HK-2 (cell line): ENCODE measurements at regions not wholly inside any gene's neighbourhood (a gene's known extent, or its start where the extent isn't known, plus 50 kb on each side); places are given as distances from the start of the nearest gene placed in this dataset.

ENCODE experiments used
- DNase-seq: peaks from one replicate; pipeline ENCODE4 v3.0.0-alpha.2; 2018; ENCODE audit not compliant: unreplicated experiment

DNA sequence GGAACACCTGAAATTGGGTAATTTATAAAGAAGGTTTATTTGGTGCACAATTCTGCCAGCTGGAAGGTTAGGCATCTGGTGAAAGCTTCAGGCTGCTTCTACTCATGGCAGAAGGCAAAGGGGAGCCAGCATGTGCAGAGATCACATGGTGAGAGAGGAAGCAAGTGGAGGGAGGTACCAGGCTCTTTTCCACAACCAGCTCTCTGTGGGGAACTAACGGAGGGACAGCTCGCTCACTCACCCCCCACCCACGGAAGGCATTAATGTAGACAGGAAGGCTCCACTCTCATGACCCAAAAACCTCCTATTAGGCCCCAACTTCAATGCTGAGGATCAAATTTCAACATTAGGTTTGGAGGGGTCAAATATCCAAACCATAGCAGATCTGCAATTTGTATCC is 75.6 kb upstream of the ARHGAP32 start:
- DNase-seq: no peak

DNA sequence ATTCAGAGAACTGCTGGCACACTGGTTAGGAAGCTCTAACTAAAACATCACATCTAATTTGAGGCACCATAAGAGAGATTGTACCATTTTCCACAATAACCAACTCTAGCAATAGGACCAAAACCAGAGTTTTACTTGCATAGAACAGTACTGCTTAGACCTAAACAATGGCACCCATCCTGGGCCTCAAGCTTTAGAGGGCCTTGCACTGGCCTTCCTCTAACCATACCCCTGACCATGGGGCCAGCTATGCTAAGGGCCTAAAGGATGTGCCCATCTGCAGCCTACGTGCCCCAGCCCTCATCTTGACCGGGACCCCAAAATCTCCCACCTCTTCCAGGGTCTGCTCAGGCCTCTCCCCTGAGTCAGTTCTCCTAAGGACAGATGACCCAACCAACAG is 74.4 kb upstream of the ARHGAP32 start:
- DNase-seq: no peak

DNA sequence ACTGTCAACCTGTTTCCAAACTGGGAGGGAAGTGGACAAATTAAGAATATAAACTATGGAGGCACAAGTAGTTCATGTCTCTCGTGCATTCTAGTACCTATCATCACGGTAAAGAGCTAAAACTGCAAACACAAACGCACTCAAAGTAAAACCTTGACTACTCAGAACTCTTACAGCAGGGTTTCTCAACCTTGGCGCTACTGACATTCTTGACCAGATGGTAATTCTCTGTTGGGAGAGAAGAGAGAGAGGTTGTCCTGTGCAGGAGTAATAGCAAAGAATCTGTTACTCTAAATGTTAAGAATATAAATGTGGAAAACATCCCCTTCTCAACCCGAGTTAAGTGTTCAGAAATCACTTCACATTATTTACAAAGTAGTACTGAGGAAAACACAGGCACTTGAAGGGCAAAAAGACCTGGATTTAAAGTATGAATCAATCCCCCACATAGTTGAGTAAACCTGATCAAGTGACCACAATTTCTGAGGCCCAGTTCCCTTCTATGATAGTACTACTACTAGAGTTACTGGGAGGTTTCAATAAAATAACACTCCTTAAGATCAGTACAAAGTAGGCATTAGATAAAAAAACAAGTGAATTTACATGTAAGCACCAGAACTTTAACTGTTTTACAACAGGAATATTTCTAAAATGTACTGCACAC is 73.1 kb upstream of the ARHGAP32 start:
- DNase-seq: no peak

DNA sequence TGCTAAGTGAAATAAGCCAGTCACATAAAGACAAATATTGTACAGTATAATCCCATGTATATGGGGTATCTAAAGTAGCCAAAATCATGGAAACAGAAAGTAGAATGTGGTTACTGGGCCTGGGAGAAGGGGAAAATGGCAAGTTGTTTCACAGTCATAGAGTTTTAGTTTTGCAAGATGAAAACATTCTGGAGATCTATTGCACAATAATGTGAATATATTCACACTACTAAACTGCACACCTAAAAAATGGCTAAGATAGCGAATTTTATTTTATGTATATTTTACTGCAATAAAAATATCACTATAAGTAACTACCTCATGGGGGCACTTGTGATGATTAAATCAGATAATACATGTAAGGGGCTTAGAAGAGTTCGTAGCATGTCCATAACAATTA is 72.0 kb upstream of the ARHGAP32 start:
- no peak for DNase-seq

DNA sequence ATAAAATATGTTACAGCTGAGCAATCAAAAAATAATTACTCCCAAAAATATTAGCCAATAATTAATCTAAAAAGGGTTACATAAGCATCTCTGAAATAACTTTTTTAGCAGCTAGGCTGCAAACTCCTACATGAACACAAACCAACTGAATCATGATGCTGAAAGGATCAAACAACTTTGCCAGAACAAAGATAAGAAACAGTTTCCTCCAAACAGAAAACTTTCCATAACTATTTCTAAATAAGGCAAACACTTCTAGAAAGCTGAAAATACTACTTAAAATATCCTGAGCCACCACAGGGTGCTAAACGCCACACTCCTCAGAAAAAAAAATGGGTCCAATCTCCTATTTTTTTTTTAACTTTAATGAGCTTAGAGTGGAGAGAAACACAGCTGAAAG is 68.6 kb upstream of the ARHGAP32 start:
- no peak for DNase-seq

DNA sequence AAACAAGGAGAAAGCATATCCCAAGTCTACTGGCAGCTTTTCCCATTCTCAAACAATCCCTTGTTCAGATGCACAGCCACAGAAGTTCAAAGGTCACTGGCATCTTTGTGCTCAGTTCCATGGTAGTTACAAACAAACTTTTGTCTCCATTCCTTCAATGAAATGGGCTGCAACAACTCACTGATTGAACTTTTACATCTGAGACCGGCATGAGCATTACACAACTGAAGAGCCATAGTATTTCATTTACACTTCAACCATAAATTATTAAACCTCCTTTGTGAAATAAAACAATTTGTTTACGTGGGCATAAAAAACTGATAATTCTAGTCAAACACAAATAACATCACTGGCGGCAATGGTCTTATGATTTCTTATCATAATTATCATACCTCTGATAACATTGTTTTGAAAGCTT is 67.8 kb upstream of the ARHGAP32 start:
- DNase-seq: no peak

DNA sequence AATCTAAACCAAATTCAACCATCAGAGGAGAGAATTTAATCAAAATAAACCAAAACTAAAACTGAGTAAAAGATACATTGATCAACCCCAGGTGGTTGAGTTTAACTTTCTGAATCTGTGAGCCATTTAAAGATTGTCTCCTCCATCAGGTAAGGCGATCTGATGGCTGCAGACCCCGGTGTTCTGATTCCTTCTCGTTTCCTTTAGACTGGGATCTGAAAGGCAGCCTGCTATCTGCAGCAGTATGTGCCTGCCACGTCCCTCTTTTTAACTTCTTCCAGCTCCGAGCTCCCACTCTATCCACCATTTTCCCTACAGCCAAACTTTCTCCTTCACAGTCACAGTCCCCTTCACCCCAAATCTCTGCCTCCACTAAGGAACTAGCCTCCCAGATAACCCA is 66.1 kb upstream of the ARHGAP32 start:
- DNase-seq: no peak

DNA sequence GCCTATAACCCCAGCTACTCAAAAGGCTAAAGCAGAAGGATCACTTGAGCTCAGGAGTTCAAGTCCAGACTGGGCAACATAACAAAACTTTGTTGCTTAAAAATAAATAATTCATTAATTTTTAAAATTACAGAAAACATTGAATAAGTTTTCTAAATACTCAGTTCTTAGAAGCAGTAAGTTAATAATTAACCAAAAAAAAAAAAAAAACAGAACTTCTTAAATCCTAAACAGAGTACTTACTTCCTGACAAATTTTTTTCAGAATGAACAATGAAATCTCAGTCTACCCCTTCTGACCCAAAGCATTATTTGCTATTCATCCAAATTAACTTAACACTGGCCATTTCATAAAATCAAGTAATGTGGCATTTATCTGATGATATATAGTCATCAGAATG is 65.4 kb upstream of the ARHGAP32 start:
- DNase-seq: no peak

DNA sequence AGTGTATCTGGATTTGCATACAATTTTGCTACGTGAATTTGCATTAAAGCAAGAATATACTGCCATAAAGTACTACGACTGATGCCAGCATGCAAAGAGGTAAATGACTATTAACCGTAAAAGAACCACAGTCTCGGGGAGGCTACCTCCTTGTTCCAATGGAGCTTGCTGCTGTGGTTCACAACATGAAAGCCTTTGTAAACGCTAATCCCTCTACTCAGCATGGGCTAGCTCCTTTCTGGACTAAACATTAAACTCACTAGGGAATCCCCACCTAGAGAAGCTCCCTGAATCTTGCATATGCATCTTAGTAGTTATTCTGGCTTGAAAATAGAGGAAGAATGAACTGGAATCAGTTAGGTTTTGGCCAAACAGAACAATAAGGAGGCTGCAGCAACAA is 60.5 kb upstream of the ARHGAP32 start:
- no peak for DNase-seq

DNA sequence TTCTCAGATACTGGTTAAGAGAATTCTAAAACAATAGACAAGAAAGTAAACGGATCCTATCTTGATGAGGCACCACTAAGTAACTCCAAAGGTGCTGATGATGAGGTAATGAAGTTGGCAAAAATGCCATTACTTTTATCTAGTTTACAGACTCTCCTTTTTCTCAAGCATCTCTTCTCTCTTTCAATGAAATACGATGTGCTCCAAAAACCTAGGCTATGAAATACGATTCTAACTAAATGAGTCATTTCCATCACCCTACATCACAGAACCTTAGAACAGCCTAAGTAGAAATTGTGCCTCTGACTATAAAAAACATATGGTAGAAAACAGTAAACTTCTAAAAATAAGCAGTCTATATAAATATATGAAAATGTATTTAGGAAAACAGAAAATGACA is 58.9 kb upstream of the ARHGAP32 start:
- no peak for DNase-seq

DNA sequence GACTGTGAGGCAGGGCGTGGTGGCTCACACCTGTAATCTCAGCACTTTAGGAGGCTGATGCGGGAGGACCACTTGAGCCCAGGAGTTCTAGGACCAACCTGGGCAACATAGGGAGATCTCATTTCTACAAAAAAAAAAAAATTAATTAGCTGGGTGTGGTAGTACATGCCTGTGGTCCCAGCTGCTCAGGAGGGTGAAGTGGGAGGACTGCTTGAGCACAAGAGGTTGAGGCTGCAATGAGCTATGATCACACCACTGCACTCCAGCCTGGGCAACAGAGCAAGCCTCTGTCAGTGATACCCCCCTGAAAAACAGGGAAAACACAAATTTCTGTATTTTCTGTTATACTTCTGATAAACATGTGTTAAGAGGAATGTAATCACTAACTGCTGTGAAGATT is 57.8 kb upstream of the ARHGAP32 start:
- no peak for DNase-seq

DNA sequence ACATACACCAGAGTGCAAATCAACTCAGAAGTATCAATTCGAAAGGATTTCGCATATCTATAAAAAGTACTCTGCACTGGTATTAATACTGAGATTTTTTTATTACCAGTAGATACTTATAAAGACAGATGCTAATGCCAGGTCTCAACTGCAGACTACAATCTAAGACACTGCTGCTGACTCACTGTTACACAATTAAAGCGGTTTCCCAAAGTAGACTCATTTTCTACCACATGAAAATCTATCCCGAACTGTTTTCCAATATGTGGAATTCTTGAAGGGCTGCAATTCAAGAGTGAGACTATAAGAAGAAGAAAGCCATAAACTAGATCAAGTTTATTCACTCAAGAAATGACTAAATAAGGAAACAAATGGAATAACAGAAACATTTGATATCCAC is 57.2 kb upstream of the ARHGAP32 start:
- DNase-seq: no peak

DNA sequence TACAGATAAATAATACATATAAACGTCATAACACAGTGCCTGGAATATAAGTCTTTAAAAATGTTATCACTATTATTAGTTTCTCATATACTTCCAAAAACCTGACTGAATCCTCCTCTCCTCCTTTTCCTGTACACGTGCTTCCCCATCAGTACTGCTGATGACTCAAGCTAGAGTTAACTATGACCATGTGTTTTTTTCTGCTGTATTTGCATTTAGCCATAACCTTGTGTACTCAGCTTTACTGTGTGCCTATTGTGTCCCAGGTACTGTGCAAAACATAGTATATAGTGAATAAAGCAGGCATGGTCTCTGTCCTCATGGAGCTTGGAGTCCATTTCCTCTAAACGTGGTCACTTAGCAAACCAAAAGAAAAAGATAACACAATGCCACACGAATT is 56.5 kb upstream of the ARHGAP32 start:
- no peak for DNase-seq

DNA sequence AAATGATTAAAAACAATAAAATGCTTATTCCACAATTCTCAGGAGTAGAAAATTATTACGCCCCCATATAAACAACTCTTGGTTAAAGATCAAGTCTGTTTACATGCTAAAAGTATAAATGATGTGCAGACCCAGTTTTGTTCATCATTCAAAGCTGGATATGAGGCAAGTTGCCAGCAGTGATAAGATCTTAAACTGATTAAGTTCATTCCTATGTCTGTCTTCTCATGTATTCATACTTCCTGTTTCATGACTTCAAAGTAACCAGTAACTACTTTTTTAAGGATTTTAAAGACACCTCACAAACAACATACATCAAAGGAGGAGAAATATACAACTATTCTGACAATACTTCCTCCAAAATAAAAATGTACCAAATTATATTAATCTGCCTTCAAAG is 55.0 kb upstream of the ARHGAP32 start:
- DNase-seq: no peak

DNA sequence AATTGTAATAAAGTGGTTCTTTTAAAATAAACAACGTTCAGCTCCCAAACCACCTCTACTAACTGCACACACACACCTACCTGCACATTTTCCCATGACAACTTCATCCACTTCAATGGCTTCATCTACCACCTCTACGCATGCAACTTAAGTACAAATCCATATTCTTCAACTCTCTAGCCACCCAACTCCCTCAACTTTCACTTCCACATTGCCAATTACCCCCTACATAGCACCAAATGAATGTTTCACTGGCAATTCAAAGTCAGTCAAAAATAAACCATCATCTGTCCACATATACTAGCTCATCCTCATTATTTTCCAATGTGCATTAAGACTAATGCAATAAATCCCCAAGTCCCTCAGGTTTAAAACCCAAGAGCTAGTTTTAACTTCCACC is 50.7 kb upstream of the ARHGAP32 start:
- DNase-seq: no peak
